Panc1 (cell line): ENCODE measurements at regions not wholly inside any gene's neighbourhood (a gene's known extent, or its start where the extent isn't known, plus 50 kb on each side); places are given as distances from the start of the nearest gene placed in this dataset.

ENCODE experiments used
- ATAC-seq: fragments of 200-7000 bp; cut with Tn5 transposase; 2 replicates; pipeline ENCODE4 v1.9.1; 2020; ENCODE audit warnings: mild to moderate bottlenecking, moderate library complexity
- BruUV-seq: library from RNA; stranded (reverse); fragments of 400-500 nt; replicated peaks from 2 replicates; lab custom pipeline; 2021; lab: Mats Ljungman, UMichigan
- CTCF ChIA-PET: fragments of 300-600 bp; sonication (Branson Sonifier 250); formaldehyde crosslinking; loops from one replicate; lab custom pipeline; 2022; ENCODE audit warnings: antibody characterized with exemption; lab: Charles Lee
- POLR2A ChIA-PET: fragments of 300-600 bp; sonication (Branson Sonifier 250); formaldehyde crosslinking; loops from one replicate; lab custom pipeline; 2022; ENCODE audit warnings: antibody characterized with exemption; lab: Charles Lee
- DNase-seq: peaks from one replicate; pipeline ENCODE4 v3.0.0-alpha.2; 2010; ENCODE audit warnings: low read depth, low spot score
- H3K27ac ChIP-seq: 2 replicates; pipeline ENCODE4 v1.5.1; 2011; ENCODE audit warnings: mild to moderate bottlenecking, low read length, inconsistent platforms
- H3K27me3 ChIP-seq: fragments of 200-500 bp; sonication (Bioruptor generic); 2 replicates; pipeline ENCODE4 v1.6.0; 2014; ENCODE audit warnings: low read length, inconsistent platforms; ENCODE audit not compliant: control insufficient read depth, insufficient read depth
- H3K36me3 ChIP-seq: fragments of 200-500 bp; sonication (Bioruptor generic); 2 replicates; pipeline ENCODE4 v1.5.1; 2014; ENCODE audit warnings: inconsistent platforms, mild to moderate bottlenecking, low read length, moderate library complexity; ENCODE audit not compliant: control insufficient read depth, insufficient read depth
- H3K4me1 ChIP-seq: 2 replicates; pipeline ENCODE4 v1.5.1; 2011; ENCODE audit warnings: inconsistent platforms, mild to moderate bottlenecking, low read length, moderate library complexity; ENCODE audit not compliant: control insufficient read depth, insufficient read depth
- H3K4me3 ChIP-seq, 2 experiments: 2 replicates each; pipeline ENCODE4 v1.5.1; 2011 to 2012; ENCODE audit warnings: low read depth in 2 of 2, low read length in 2 of 2, mild to moderate bottlenecking in 2 of 2, inconsistent platforms in 1 of 2, moderate library complexity in 1 of 2
- H3K9me3 ChIP-seq: fragments of 200-500 bp; sonication (Bioruptor generic); 2 replicates; pipeline ENCODE4 v1.5.1; 2014; ENCODE audit warnings: low read depth, mild to moderate bottlenecking, inconsistent platforms, low read length, moderate library complexity; ENCODE audit not compliant: control insufficient read depth, insufficient read depth
- CTCF ChIP-seq: fragments of 450-650 bp; IDR thresholded peaks from 2 replicates; pipeline ENCODE4 v1.5.1; 2017; ENCODE audit warnings: mild to moderate bottlenecking
- POLR2AphosphoS5 ChIP-seq: IDR thresholded peaks from 2 replicates; pipeline ENCODE4 v1.6.1; 2012; ENCODE audit warnings: mild to moderate bottlenecking, low read depth, low read length, moderate library complexity
- SIN3A ChIP-seq: IDR thresholded peaks from 2 replicates; pipeline ENCODE4 v1.6.1; 2012; ENCODE audit warnings: low read depth, mild to moderate bottlenecking, low read length, moderate library complexity, borderline replicate concordance; ENCODE audit not compliant: insufficient read depth
- TCF7L2 ChIP-seq: IDR thresholded peaks from 2 replicates; pipeline ENCODE4 v1.6.1; 2011; ENCODE audit warnings: mild to moderate bottlenecking, low read depth, low read length, inconsistent platforms
- in situ Hi-C: cut with HindIII; loops from 2 replicates; pipeline ENCODE4 v1.10.0; 2016; ENCODE audit warnings: low sequenced_read_pairs, low pct_unique_long_range_greater_than_20kb
- intact Hi-C: fragments of 100-400 bp; cut with micrococcal nuclease; formaldehyde crosslinking; loops from one replicate; pipeline ENCODE4 v1.10.0; 2022; ENCODE audit not compliant: unreplicated experiment
- TF ChIP-seq, protein P1 (sequence below), 2 experiments: IDR thresholded peaks; 2 replicates each; pipeline ENCODE4 v1.6.1; 2011 to 2012; ENCODE audit warnings: low read depth in 2 of 2, control low read depth in 1 of 2, low read length in 1 of 2, mild to moderate bottlenecking in 1 of 2, moderate library complexity in 1 of 2; ENCODE audit not compliant: insufficient read depth in 1 of 2

- no peak for ATAC-seq
- Histone ChIP-seq H3K36me3 (no peaks in the 10 kb centered on the region), H3K4me3 (no peak overlapping the region), H3K4me1 (no peaks in the 10 kb centered on the region), H3K27ac (no peak overlapping the region), H3K9me3 (no peaks in the 10 kb centered on the region), H3K27me3 (no peaks in the 10 kb centered on the region)
- ChIA-PET POLR2A (no interaction called here), CTCF (no interaction called here)
- in situ Hi-C loops (no loop called here), intact Hi-C loops (no loop called here)
- BruUV-seq: no TSS peak
- TF ChIP-seq POLR2AphosphoS5 (no peak), CTCF (no peak), SIN3A (no peak), TCF7L2 (no peak)
- TF ChIP-seq, protein P1, sequence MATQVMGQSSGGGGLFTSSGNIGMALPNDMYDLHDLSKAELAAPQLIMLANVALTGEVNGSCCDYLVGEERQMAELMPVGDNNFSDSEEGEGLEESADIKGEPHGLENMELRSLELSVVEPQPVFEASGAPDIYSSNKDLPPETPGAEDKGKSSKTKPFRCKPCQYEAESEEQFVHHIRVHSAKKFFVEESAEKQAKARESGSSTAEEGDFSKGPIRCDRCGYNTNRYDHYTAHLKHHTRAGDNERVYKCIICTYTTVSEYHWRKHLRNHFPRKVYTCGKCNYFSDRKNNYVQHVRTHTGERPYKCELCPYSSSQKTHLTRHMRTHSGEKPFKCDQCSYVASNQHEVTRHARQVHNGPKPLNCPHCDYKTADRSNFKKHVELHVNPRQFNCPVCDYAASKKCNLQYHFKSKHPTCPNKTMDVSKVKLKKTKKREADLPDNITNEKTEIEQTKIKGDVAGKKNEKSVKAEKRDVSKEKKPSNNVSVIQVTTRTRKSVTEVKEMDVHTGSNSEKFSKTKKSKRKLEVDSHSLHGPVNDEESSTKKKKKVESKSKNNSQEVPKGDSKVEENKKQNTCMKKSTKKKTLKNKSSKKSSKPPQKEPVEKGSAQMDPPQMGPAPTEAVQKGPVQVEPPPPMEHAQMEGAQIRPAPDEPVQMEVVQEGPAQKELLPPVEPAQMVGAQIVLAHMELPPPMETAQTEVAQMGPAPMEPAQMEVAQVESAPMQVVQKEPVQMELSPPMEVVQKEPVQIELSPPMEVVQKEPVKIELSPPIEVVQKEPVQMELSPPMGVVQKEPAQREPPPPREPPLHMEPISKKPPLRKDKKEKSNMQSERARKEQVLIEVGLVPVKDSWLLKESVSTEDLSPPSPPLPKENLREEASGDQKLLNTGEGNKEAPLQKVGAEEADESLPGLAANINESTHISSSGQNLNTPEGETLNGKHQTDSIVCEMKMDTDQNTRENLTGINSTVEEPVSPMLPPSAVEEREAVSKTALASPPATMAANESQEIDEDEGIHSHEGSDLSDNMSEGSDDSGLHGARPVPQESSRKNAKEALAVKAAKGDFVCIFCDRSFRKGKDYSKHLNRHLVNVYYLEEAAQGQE (IDR thresholded peaks at IDR 0.05; ENCODE audit: insufficient read depth in 1 of 2, low read depth in 2 of 2, low read length in 1 of 2): no peak
- DNase-seq: no peak
Measured at GRCh38 chr7:94307399-94308048, 87.2 kb upstream of the COL1A2 start.

- Histone ChIP-seq H3K36me3 (no peaks in the 10 kb centered on the region), H3K27me3 (no peaks in the 10 kb centered on the region), H3K9me3 (no peaks in the 10 kb centered on the region), H3K4me1 (no peaks in the 10 kb centered on the region), H3K4me3 (no peak overlapping the region), H3K27ac (no peak overlapping the region)
- DNase-seq (no peak), ATAC-seq (no peak)
- intact Hi-C loops (no loop called here), in situ Hi-C loops (no loop called here)
- no TSS peak for BruUV-seq
- no peak for TF ChIP-seq SIN3A
- TF ChIP-seq, protein P1 (IDR thresholded peaks at IDR 0.05; ENCODE audit: insufficient read depth in 1 of 2, low read depth in 2 of 2, low read length in 1 of 2): no peak
- no peak for TF ChIP-seq CTCF
- no peak for TF ChIP-seq POLR2AphosphoS5
- no peak for TF ChIP-seq TCF7L2
- POLR2A ChIA-PET: no interaction called here
- CTCF ChIA-PET: no interaction called here
Measured at GRCh38 chr7:94311515-94311914, 83.2 kb upstream of the COL1A2 start.
